Left ventricle myocardium inferior (tissue), 1 donor: ENCODE measurements at regions not wholly inside any gene's neighbourhood (a gene's known extent, or its start where the extent isn't known, plus 50 kb on each side); places are given as distances from the start of the nearest gene placed in this dataset.

Experiments
- DNase-seq: peaks from one replicate; pipeline ENCODE4 v3.0.0-alpha.2; 2020
- H3K27ac ChIP-seq: fragments of 200-600 bp; replicated peaks from 2 replicates; pipeline ENCODE4 v1.8.0; 2021
- H3K27me3 ChIP-seq: fragments of 200-600 bp; 2 replicates; pipeline ENCODE4 v1.8.0; 2021; ENCODE audit warnings: low read depth
- H3K36me3 ChIP-seq: fragments of 200-600 bp; 2 replicates; pipeline ENCODE4 v1.8.0; 2021
- H3K4me1 ChIP-seq: fragments of 200-600 bp; 2 replicates; pipeline ENCODE4 v1.8.0; 2021
- H3K4me3 ChIP-seq: fragments of 200-600 bp; 2 replicates; pipeline ENCODE4 v1.8.0; 2021; ENCODE audit warnings: mild to moderate bottlenecking, moderate library complexity
- H3K9me3 ChIP-seq: fragments of 200-600 bp; replicated peaks from 2 replicates; pipeline ENCODE4 v1.8.0; 2021
- CTCF ChIP-seq: fragments of 200-600 bp; IDR thresholded peaks from 2 replicates; pipeline ENCODE4 v1.8.0; 2021; ENCODE audit warnings: antibody characterized with exemption, mild to moderate bottlenecking, borderline replicate concordance
- intact Hi-C: fragments of 100-400 bp; cut with micrococcal nuclease; formaldehyde crosslinking; loops from one replicate; pipeline ENCODE4 v1.11.0; 2022
- donor health status: DM: no; HTN: yes; CAD: no; lungs with severe emphysema.

DNA sequence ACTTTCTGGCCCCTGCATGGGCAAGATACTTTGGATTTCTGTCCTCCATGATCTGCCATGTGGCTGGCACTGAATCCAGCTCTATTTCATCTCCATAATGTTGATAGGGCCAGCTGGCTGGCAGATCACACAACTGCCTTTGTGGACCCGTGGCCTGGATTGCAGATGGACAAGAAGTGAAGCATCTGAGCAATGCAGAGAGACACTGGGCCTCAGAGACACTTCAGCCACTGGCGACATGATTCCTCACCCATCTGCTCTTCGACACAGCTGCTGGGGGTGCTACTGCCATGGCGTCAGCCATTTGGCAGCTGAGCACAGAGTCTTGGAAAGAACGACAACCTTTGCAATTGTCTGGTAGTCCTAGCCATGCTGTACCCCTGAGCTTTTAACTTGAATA lies 79.5 kb upstream of the MYO16 start:
- intact Hi-C loops, result no loop called here
- Histone ChIP-seq H3K27me3 (no peaks in the 10 kb centered on the region), H3K4me1 (no peaks in the 10 kb centered on the region), H3K27ac (no peak overlapping the region), H3K9me3 (peaks cover 4% of the 10 kb centered on the region), H3K4me3 (no peak overlapping the region), H3K36me3 (no peaks in the 10 kb centered on the region)
- TF ChIP-seq CTCF, result no peak
- no peak for DNase-seq

DNA sequence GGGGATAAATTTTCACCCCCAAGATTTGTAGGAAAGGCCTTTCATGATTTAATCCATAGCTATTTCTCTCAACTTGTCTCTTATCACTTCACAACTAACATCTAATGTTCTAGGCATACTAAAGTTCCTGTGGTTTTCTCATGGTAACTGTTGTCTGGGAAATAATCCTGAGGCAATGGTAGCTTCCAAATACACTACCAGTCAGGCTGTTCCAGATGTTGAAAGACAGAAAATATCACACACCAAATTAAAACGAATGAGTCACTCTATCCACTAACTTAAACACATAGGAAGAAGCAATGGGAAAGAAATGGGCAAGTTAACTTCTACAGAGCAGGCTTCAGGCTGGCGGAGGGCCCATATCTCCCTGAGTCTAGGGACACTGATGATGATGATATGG lies 77.7 kb upstream of the MYO16 start:
- Histone ChIP-seq H3K27ac (no peak overlapping the region), H3K36me3 (no peaks in the 10 kb centered on the region), H3K9me3 (peaks cover 4% of the 10 kb centered on the region), H3K4me3 (no peak overlapping the region), H3K27me3 (no peaks in the 10 kb centered on the region), H3K4me1 (no peaks in the 10 kb centered on the region)
- intact Hi-C loops, result no loop called here
- no peak for DNase-seq
- no peak for TF ChIP-seq CTCF

DNA sequence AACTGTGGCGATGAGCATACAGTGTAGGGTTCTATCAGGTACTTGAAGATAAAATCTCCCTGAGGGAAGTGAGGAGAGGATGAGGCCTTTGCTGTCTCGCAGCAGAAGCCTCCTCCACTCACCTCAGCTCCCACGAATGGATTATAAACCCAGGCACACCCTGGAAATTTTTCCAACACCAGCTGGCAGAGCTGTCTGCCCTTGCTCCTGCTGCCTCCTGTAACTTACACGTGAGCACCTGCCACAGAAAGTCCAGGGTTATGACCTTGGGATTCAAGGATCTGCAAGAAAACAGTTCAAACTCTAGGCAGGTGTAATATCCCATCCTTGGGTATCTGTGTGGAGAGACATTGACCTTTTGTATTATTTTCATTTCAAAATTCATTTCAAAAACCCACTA lies 70.9 kb upstream of the MYO16 start:
- no peak for DNase-seq
- H3K4me1 ChIP-seq, result no peaks in the 10 kb centered on the region
- no peaks in the 10 kb centered on the region for H3K9me3 ChIP-seq
- H3K36me3 ChIP-seq, result no peaks in the 10 kb centered on the region
- H3K27ac ChIP-seq, result no peak overlapping the region
- no peaks in the 10 kb centered on the region for H3K27me3 ChIP-seq
- TF ChIP-seq CTCF, result no peak
- intact Hi-C loops, result no loop called here
- no peak overlapping the region for H3K4me3 ChIP-seq

- no peaks in the 10 kb centered on the region for H3K36me3 ChIP-seq
- intact Hi-C loops, result no loop called here
- H3K9me3 ChIP-seq, result no peaks in the 10 kb centered on the region
- TF ChIP-seq CTCF, result no peak
- DNase-seq, result no peak
- no peaks in the 10 kb centered on the region for H3K27me3 ChIP-seq
- H3K4me1 ChIP-seq, result no peaks in the 10 kb centered on the region
- H3K27ac ChIP-seq, result no peak overlapping the region
- H3K4me3 ChIP-seq, result no peak overlapping the region
Measured at GRCh38 chr13:108560093-108560492, 69.3 kb upstream of the MYO16 start.

DNA sequence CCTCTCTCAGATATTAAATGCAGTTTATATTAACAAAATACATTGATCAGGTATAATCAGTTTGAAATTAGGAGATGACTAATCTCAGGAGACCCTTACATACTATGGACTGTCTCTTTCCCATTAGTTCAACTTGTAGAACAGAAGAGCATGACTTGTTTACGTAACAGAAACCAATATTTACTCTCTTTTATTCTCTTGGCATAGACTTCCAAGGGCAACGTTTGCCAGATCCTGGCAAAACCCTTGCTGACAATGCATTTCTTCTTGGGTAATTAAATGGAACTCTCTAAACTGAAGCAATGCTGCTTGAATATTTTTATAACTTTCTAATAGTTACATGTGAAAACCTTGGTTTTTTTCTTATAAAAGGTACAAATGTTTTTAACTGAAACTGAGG lies 68.3 kb upstream of the MYO16 start:
- Histone ChIP-seq H3K27me3 (no peaks in the 10 kb centered on the region), H3K9me3 (peaks cover 3% of the 10 kb centered on the region), H3K36me3 (no peaks in the 10 kb centered on the region), H3K27ac (no peak overlapping the region), H3K4me3 (no peak overlapping the region), H3K4me1 (no peaks in the 10 kb centered on the region)
- intact Hi-C loops, result no loop called here
- TF ChIP-seq CTCF, result no peak
- no peak for DNase-seq
